ENCODE measurements at regions not wholly inside any gene's neighbourhood (a gene's known extent, or its start where the extent isn't known, plus 50 kb on each side); places are given as distances from the start of the nearest gene placed in this dataset.

- Histone ChIP-seq H3K9me3 (no peaks in the 10 kb centered on the region), H3K27ac (no peak overlapping the region), H3K4me3 (no peak overlapping the region), H3K27me3 (no peaks in the 10 kb centered on the region), H3K36me3 (no peaks in the 10 kb centered on the region), H3K4me1 (no peaks in the 10 kb centered on the region)
- DNase-seq (no peak), ATAC-seq (no peak), FAIRE-seq (no peak)
- 78 to 92% methylated on average over 1 of the region's 1 CpG for WGBS, 2 donors
- intact Hi-C loops (cut with DNase I): no loop called here
- TF ChIP-seq, protein P1, sequence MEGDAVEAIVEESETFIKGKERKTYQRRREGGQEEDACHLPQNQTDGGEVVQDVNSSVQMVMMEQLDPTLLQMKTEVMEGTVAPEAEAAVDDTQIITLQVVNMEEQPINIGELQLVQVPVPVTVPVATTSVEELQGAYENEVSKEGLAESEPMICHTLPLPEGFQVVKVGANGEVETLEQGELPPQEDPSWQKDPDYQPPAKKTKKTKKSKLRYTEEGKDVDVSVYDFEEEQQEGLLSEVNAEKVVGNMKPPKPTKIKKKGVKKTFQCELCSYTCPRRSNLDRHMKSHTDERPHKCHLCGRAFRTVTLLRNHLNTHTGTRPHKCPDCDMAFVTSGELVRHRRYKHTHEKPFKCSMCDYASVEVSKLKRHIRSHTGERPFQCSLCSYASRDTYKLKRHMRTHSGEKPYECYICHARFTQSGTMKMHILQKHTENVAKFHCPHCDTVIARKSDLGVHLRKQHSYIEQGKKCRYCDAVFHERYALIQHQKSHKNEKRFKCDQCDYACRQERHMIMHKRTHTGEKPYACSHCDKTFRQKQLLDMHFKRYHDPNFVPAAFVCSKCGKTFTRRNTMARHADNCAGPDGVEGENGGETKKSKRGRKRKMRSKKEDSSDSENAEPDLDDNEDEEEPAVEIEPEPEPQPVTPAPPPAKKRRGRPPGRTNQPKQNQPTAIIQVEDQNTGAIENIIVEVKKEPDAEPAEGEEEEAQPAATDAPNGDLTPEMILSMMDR (IDR thresholded peaks at IDR 0.05): no peak
Observed at GRCh38 chr13:89221557-89222158, 1550.5 kb downstream of the SLITRK5 start.

- Histone ChIP-seq H3K27ac (no peak overlapping the region), H3K9me3 (no peaks in the 10 kb centered on the region), H3K36me3 (no peaks in the 10 kb centered on the region), H3K4me3 (no peak overlapping the region), H3K4me1 (no peaks in the 10 kb centered on the region), H3K27me3 (no peaks in the 10 kb centered on the region)
- TF ChIP-seq, protein P1 (IDR thresholded peaks at IDR 0.05): no peak
- FAIRE-seq: no peak
- intact Hi-C loops (cut with DNase I): no loop called here
- no peak for ATAC-seq
- WGBS, 2 donors: 48 to 63% methylated on average over 4 of the region's 4 CpGs
- no peak for DNase-seq
Observed at GRCh38 chr13:89227356-89227755, 1556.2 kb downstream of the SLITRK5 start.

GRCh38 chr13:89238496-89238895, 1567.3 kb downstream of the SLITRK5 start:
- DNase-seq (peak in 1 of 6 donors; percentile 14), ATAC-seq (no peak), FAIRE-seq (no peak)
- Histone ChIP-seq H3K4me1 (no peaks in the 10 kb centered on the region), H3K36me3 (no peaks in the 10 kb centered on the region), H3K9me3 (no peaks in the 10 kb centered on the region), H3K27me3 (no peaks in the 10 kb centered on the region), H3K27ac (no peak overlapping the region), H3K4me3 (no peak overlapping the region)
- WGBS, 2 donors: 59 to 84% methylated on average over 7 of the region's 7 CpGs
- TF ChIP-seq, protein P1 (IDR thresholded peaks at IDR 0.05): no peak
- intact Hi-C loops (cut with DNase I): no loop called here

GRCh38 chr13:89239361-89240127, 1568.4 kb downstream of the SLITRK5 start:
- no peaks in the 10 kb centered on the region for H3K36me3 ChIP-seq
- WGBS, 2 donors: 56 to 77% methylated on average over 1 of the region's 1 CpG
- H3K27me3 ChIP-seq: no peaks in the 10 kb centered on the region
- no peak overlapping the region for H3K27ac ChIP-seq
- no peaks in the 10 kb centered on the region for H3K4me1 ChIP-seq
- FAIRE-seq (no peak), ATAC-seq (no peak), DNase-seq (no peak)
- no peaks in the 10 kb centered on the region for H3K9me3 ChIP-seq
- H3K4me3 ChIP-seq: no peak overlapping the region
- TF ChIP-seq, protein P1 (IDR thresholded peaks at IDR 0.05): no peak
- intact Hi-C loops (cut with DNase I): no loop called here

DNA sequence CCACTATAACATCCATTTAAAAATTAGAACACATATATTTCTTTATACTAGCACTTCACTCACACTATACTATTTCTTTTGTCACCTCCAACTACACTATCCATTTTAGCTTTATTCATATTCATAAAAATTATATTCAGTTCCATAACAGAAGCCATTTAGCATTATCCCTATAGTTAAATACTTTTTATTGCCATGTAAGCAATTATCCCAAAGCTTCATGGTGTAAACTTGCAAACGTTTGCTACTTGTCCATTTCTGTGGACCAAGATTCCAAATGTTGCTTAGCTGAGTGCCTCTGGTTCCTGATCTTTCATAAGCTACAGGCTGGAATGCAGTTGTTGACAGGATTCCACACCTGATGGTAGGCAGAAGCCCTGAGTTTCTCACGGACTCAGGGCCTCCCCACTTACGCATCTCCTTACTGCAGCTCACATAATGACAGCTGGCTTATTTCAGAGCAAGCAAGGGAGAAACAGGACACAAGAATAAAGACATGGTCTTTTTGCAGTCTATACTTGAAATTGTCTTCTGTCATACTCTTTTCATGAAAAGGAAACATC, 1584.8 kb downstream of the SLITRK5 start:
- H3K27me3 ChIP-seq: no peaks in the 10 kb centered on the region
- WGBS, 2 donors: 41 to 54% methylated on average over 3 of the region's 3 CpGs
- H3K27ac ChIP-seq: no peak overlapping the region
- H3K4me1 ChIP-seq: no peaks in the 10 kb centered on the region
- intact Hi-C loops (cut with DNase I): no loop called here
- FAIRE-seq (no peak), DNase-seq (no peak), ATAC-seq (no peak)
- H3K9me3 ChIP-seq: peaks cover 0 to 3% (median 0%) of the 10 kb centered on the region in 4 donors
- H3K36me3 ChIP-seq: no peaks in the 10 kb centered on the region
- TF ChIP-seq, protein P1 (IDR thresholded peaks at IDR 0.05): no peak
- no peak overlapping the region for H3K4me3 ChIP-seq
